Activated naive CD4-positive, alpha-beta T cell treated with anti-CD3 and anti-CD28 coated beads for 36 hours (primary cell): ENCODE measurements at regions not wholly inside any gene's neighbourhood (a gene's known extent, or its start where the extent isn't known, plus 50 kb on each side); places are given as distances from the start of the nearest gene placed in this dataset.
"Not testable (repeated sequence)": the region's sequence is repeated elsewhere in the genome, so short reads cannot be mapped to it uniquely, and the experiment has no call there.

ENCODE experiments used
- CTCF ChIA-PET: fragments of 350-600 bp; sonication (Branson Sonifier 250); formaldehyde crosslinking; loops from one replicate; lab custom pipeline; 2021; ENCODE audit warnings: antibody characterized with exemption; lab: Charles Lee
- DNase-seq: peaks from one replicate; pipeline ENCODE4 v3.0.0-alpha.2; 2020
- H3K27ac Mint-ChIP-seq: one replicate; pipeline ENCODE4 v1.8.0; 2021; ENCODE audit warnings: mild to moderate bottlenecking, mixed read lengths
- H3K27me3 Mint-ChIP-seq: one replicate; pipeline ENCODE4 v1.8.0; 2021; ENCODE audit warnings: low read depth, mixed read lengths
- H3K36me3 Mint-ChIP-seq: one replicate; pipeline ENCODE4 v1.8.0; 2021; ENCODE audit warnings: low read depth, mixed read lengths
- H3K4me1 Mint-ChIP-seq: one replicate; pipeline ENCODE4 v1.8.0; 2021; ENCODE audit warnings: low read depth, mixed read lengths
- H3K4me3 Mint-ChIP-seq: one replicate; pipeline ENCODE4 v1.8.0; 2021; ENCODE audit warnings: mild to moderate bottlenecking, moderate library complexity, mixed read lengths
- H3K9me3 Mint-ChIP-seq: one replicate; pipeline ENCODE4 v1.8.0; 2021; ENCODE audit warnings: mixed read lengths
- intact Hi-C: fragments of 100-400 bp; cut with micrococcal nuclease; formaldehyde crosslinking; loops from one replicate; pipeline ENCODE4 v1.15.1; 2023

- Mint-ChIP-seq H3K4me1 (no peaks in the 10 kb centered on the region), H3K4me3 (no peak overlapping the region), H3K9me3 (no peaks in the 10 kb centered on the region), H3K27me3 (no peaks in the 10 kb centered on the region), H3K27ac (no peak overlapping the region), H3K36me3 (no peaks in the 10 kb centered on the region)
- intact Hi-C loops = no loop called here
- CTCF ChIA-PET = no interaction called here
- DNase-seq = no peak
Measured at GRCh38 chr4:135418353-135418752, 1216.8 kb upstream of the PABPC4L start.

GRCh38 chr4:135412213-135412612, 1210.6 kb upstream of the PABPC4L start:
- CTCF ChIA-PET = no interaction called here
- no peak for DNase-seq
- Mint-ChIP-seq H3K9me3 (peaks cover 5% of the 10 kb centered on the region), H3K4me1 (no peaks in the 10 kb centered on the region), H3K36me3 (no peaks in the 10 kb centered on the region), H3K27ac (no peak overlapping the region), H3K4me3 (no peak overlapping the region), H3K27me3 (no peaks in the 10 kb centered on the region)
- intact Hi-C loops = no loop called here

- Mint-ChIP-seq H3K4me1 (no peaks in the 10 kb centered on the region), H3K27me3 (no peaks in the 10 kb centered on the region), H3K27ac (no peak overlapping the region), H3K9me3 (peaks cover 5% of the 10 kb centered on the region), H3K36me3 (no peaks in the 10 kb centered on the region), H3K4me3 (no peak overlapping the region)
- intact Hi-C loops = no loop called here
- no peak for DNase-seq
- CTCF ChIA-PET = no interaction called here
Measured at GRCh38 chr4:135411251-135411650, 1209.7 kb upstream of the PABPC4L start.

- not testable (repeated sequence) for H3K27me3 Mint-ChIP-seq
Measured at GRCh38 chr4:135409261-135409660, 1207.7 kb upstream of the PABPC4L start.

GRCh38 chr4:135408109-135408508, 1206.5 kb upstream of the PABPC4L start:
- Mint-ChIP-seq H3K36me3 (no peaks in the 10 kb centered on the region), H3K27ac (no peak overlapping the region), H3K27me3 (no peaks in the 10 kb centered on the region), H3K9me3 (peaks cover 14% of the 10 kb centered on the region), H3K4me1 (no peaks in the 10 kb centered on the region), H3K4me3 (no peak overlapping the region)
- CTCF ChIA-PET = no interaction called here
- intact Hi-C loops = no loop called here
- DNase-seq = no peak

More at GRCh38 chr4:135409261-135409660, 1207.7 kb upstream of the PABPC4L start:
- DNase-seq, H3K27ac Mint-ChIP-seq, H3K4me1 Mint-ChIP-seq, intact Hi-C loops, CTCF ChIA-PET, H3K4me3 Mint-ChIP-seq, H3K36me3 Mint-ChIP-seq: not testable (repeated sequence)
- H3K9me3 Mint-ChIP-seq = peaks cover 14% of the 10 kb centered on the region

- H3K9me3 Mint-ChIP-seq = peaks cover 14% of the 10 kb centered on the region
- H3K27me3 Mint-ChIP-seq, H3K36me3 Mint-ChIP-seq, H3K4me1 Mint-ChIP-seq, H3K27ac Mint-ChIP-seq, H3K4me3 Mint-ChIP-seq, CTCF ChIA-PET, DNase-seq, intact Hi-C loops: not testable (repeated sequence)
Measured at GRCh38 chr4:135406597-135406996, 1205.0 kb upstream of the PABPC4L start.

GRCh38 chr4:135385830-135386581, 1184.4 kb upstream of the PABPC4L start:
- CTCF ChIA-PET = no interaction called here
- Mint-ChIP-seq H3K9me3 (peaks cover 6% of the 10 kb centered on the region), H3K27me3 (no peaks in the 10 kb centered on the region), H3K36me3 (no peaks in the 10 kb centered on the region), H3K27ac (no peak overlapping the region), H3K4me3 (no peak overlapping the region), H3K4me1 (no peaks in the 10 kb centered on the region)
- DNase-seq = no peak
- intact Hi-C loops = no loop called here

GRCh38 chr4:135383356-135384288, 1182.0 kb upstream of the PABPC4L start:
- Mint-ChIP-seq H3K36me3 (no peaks in the 10 kb centered on the region), H3K4me3 (no peak overlapping the region), H3K27me3 (no peaks in the 10 kb centered on the region), H3K9me3 (peaks cover 5% of the 10 kb centered on the region), H3K4me1 (no peaks in the 10 kb centered on the region), H3K27ac (no peak overlapping the region)
- intact Hi-C loops = no loop called here
- DNase-seq = no peak
- CTCF ChIA-PET = no interaction called here

GRCh38 chr4:135382280-135382959, 1180.8 kb upstream of the PABPC4L start:
- H3K9me3 Mint-ChIP-seq = peaks cover 7% of the 10 kb centered on the region
- intact Hi-C loops = no loop called here
- no peak overlapping the region for H3K4me3 Mint-ChIP-seq
- CTCF ChIA-PET = interaction anchor here (0.5 kb wide), 1 partner anchor 509 kb away, joined by 4 read pairs; no protein-coding TSS in a partner anchor
- no peaks in the 10 kb centered on the region for H3K4me1 Mint-ChIP-seq
- DNase-seq = no peak
- no peaks in the 10 kb centered on the region for H3K36me3 Mint-ChIP-seq
- no peak overlapping the region for H3K27ac Mint-ChIP-seq
- no peaks in the 10 kb centered on the region for H3K27me3 Mint-ChIP-seq

GRCh38 chr4:135372131-135372530, 1170.5 kb upstream of the PABPC4L start:
- Mint-ChIP-seq H3K9me3 (peaks cover 24% of the 10 kb centered on the region), H3K27me3 (no peaks in the 10 kb centered on the region)
- intact Hi-C loops = no loop called here

GRCh38 chr4:135371137-135371536, 1169.5 kb upstream of the PABPC4L start:
- H3K4me3 Mint-ChIP-seq = no peak overlapping the region
- DNase-seq = no peak
- intact Hi-C loops = no loop called here
- H3K36me3 Mint-ChIP-seq = no peaks in the 10 kb centered on the region
- H3K4me1 Mint-ChIP-seq = no peaks in the 10 kb centered on the region
- H3K9me3 Mint-ChIP-seq = peaks cover 21% of the 10 kb centered on the region
- no peaks in the 10 kb centered on the region for H3K27me3 Mint-ChIP-seq
- CTCF ChIA-PET = interaction anchor here (0.6 to 0.7 kb wide), 2 partner anchors 14 to 166 kb away, joined by 3 read pairs; no protein-coding TSS in a partner anchor
- H3K27ac Mint-ChIP-seq = no peak overlapping the region

More at GRCh38 chr4:135372131-135372530, 1170.5 kb upstream of the PABPC4L start:
- H3K4me1 Mint-ChIP-seq = no peaks in the 10 kb centered on the region
- CTCF ChIA-PET = no interaction called here
- H3K36me3 Mint-ChIP-seq = no peaks in the 10 kb centered on the region
- H3K4me3 Mint-ChIP-seq = no peak overlapping the region
- DNase-seq = no peak
- H3K27ac Mint-ChIP-seq = no peak overlapping the region

- no peaks in the 10 kb centered on the region for H3K36me3 Mint-ChIP-seq
- CTCF ChIA-PET = no interaction called here
- no peaks in the 10 kb centered on the region for H3K4me1 Mint-ChIP-seq
Measured at GRCh38 chr4:135368831-135369230, 1167.2 kb upstream of the PABPC4L start.

More at GRCh38 chr4:135368831-135369230, 1167.2 kb upstream of the PABPC4L start:
- Mint-ChIP-seq H3K4me3 (no peak overlapping the region), H3K9me3 (peaks cover 18% of the 10 kb centered on the region), H3K27ac (no peak overlapping the region), H3K27me3 (no peaks in the 10 kb centered on the region)
- no peak for DNase-seq
- intact Hi-C loops = no loop called here
